Muscle layer of colon (tissue), 2 donors: ENCODE measurements at regions not wholly inside any gene's neighbourhood (a gene's known extent, or its start where the extent isn't known, plus 50 kb on each side); places are given as distances from the start of the nearest gene placed in this dataset.

Experiments
- H3K27ac ChIP-seq: one replicate; pipeline ENCODE4 v1.7.0; 2013; ENCODE audit warnings: low read depth, mild to moderate bottlenecking, low read length, moderate library complexity
- H3K27me3 ChIP-seq, 2 donors: one replicate each; pipeline ENCODE4 v1.7.0; 2013; ENCODE audit warnings: low read length in 2 of 2, mild to moderate bottlenecking in 2 of 2; ENCODE audit not compliant: insufficient read depth in 2 of 2, control insufficient read depth in 1 of 2
- H3K36me3 ChIP-seq: one replicate; pipeline ENCODE4 v1.7.0; 2013; ENCODE audit warnings: mild to moderate bottlenecking, low read length; ENCODE audit not compliant: insufficient read depth
- H3K4me1 ChIP-seq: one replicate; pipeline ENCODE4 v1.7.0; 2013; ENCODE audit warnings: mild to moderate bottlenecking, low read length; ENCODE audit not compliant: insufficient read depth
- H3K4me3 ChIP-seq, 2 donors: one replicate each; pipeline ENCODE4 v1.7.0; 2013; ENCODE audit warnings: low read length in 2 of 2, low read depth in 1 of 2, mild to moderate bottlenecking in 1 of 2, moderate library complexity in 1 of 2
- H3K9ac ChIP-seq: one replicate; pipeline ENCODE4 v1.7.0; 2013; ENCODE audit warnings: low read length
- H3K9me3 ChIP-seq: one replicate; pipeline ENCODE4 v1.7.0; 2013; ENCODE audit warnings: mild to moderate bottlenecking, low read length
- donor health status: abdominal sarcoma.
- donor health status: Adenocarcinoma of cecum.

- Histone ChIP-seq H3K4me1 (peaks cover 3% of the 10 kb centered on the region), H3K27me3 (no peaks in the 10 kb centered on the region), H3K27ac (no peak overlapping the region), H3K9ac (no peak overlapping the region), H3K4me3 (no peak overlapping the region), H3K9me3 (no peaks in the 10 kb centered on the region), H3K36me3 (no peaks in the 10 kb centered on the region)
Measured at GRCh38 chr12:91892081-91892855, 253.4 kb downstream of the BTG1 start.

GRCh38 chr12:91890742-91891141, 254.9 kb downstream of the BTG1 start:
- H3K9me3 ChIP-seq, result no peaks in the 10 kb centered on the region
- no peaks in the 10 kb centered on the region for H3K27me3 ChIP-seq
- no peaks in the 10 kb centered on the region for H3K36me3 ChIP-seq
- no peak overlapping the region for H3K27ac ChIP-seq
- H3K4me1 ChIP-seq, result no peaks in the 10 kb centered on the region
- no peak overlapping the region for H3K9ac ChIP-seq
- H3K4me3 ChIP-seq, result no peak overlapping the region

DNA sequence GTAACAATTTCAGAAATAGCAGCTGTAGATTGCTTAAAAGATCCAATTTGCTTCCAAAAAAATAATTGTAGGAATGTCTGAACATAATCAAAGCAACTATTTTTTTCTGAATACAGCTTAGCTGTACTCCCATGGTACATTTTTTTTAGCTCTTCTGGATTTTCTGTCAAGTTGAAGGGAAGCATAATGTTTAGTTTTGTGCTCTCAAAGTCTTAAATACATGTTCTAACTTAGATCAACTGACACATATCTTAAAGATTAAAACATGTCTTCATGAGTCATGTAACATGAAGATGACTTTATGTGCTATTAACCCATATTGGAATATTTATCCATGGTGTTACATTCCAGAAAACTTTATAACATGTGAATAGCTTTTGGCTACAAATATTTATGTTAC, 255.7 kb downstream of the BTG1 start:
- H3K4me3 ChIP-seq, result no peak overlapping the region
- H3K4me1 ChIP-seq, result no peaks in the 10 kb centered on the region
- H3K27ac ChIP-seq, result no peak overlapping the region
- no peaks in the 10 kb centered on the region for H3K27me3 ChIP-seq
- no peaks in the 10 kb centered on the region for H3K9me3 ChIP-seq
- H3K36me3 ChIP-seq, result no peaks in the 10 kb centered on the region
- no peak overlapping the region for H3K9ac ChIP-seq

- H3K27ac ChIP-seq, result no peak overlapping the region
- H3K36me3 ChIP-seq, result no peaks in the 10 kb centered on the region
- no peak overlapping the region for H3K9ac ChIP-seq
- H3K4me1 ChIP-seq, result no peaks in the 10 kb centered on the region
- no peak overlapping the region for H3K4me3 ChIP-seq
- no peaks in the 10 kb centered on the region for H3K27me3 ChIP-seq
- no peaks in the 10 kb centered on the region for H3K9me3 ChIP-seq
Measured at GRCh38 chr12:91889059-91889458, 256.6 kb downstream of the BTG1 start.

DNA sequence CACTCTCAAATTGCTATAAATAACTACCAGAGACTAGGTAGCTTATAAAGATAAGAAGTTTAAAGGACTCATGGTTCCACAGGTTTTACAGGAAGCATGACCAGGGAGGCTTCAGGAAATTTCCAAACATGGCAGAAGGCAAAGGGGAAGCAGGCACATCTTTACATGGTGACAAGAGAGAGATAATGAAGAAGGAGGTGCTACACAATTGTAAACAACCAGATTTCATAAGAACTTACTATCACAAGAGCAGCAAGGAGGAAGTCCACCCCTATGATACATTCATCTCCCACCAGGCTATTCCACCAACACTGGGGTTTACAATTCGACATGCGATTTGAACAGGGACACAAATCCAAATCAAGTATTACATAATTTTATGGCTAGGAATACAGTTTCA, 257.7 kb downstream of the BTG1 start:
- Histone ChIP-seq H3K4me3 (no peak overlapping the region), H3K9me3 (no peaks in the 10 kb centered on the region), H3K27ac (no peak overlapping the region), H3K9ac (no peak overlapping the region), H3K27me3 (no peaks in the 10 kb centered on the region), H3K4me1 (no peaks in the 10 kb centered on the region), H3K36me3 (no peaks in the 10 kb centered on the region)

- Histone ChIP-seq H3K4me1 (no peaks in the 10 kb centered on the region), H3K27ac (no peak overlapping the region), H3K27me3 (no peaks in the 10 kb centered on the region), H3K4me3 (no peak overlapping the region), H3K36me3 (no peaks in the 10 kb centered on the region), H3K9ac (no peak overlapping the region), H3K9me3 (no peaks in the 10 kb centered on the region)
Measured at GRCh38 chr12:91885851-91886731, 259.6 kb downstream of the BTG1 start.

GRCh38 chr12:91884230-91884629, 261.4 kb downstream of the BTG1 start:
- Histone ChIP-seq H3K9ac (no peak overlapping the region), H3K4me3 (no peak overlapping the region), H3K36me3 (no peaks in the 10 kb centered on the region), H3K4me1 (no peaks in the 10 kb centered on the region), H3K27ac (no peak overlapping the region), H3K27me3 (no peaks in the 10 kb centered on the region), H3K9me3 (no peaks in the 10 kb centered on the region)

DNA sequence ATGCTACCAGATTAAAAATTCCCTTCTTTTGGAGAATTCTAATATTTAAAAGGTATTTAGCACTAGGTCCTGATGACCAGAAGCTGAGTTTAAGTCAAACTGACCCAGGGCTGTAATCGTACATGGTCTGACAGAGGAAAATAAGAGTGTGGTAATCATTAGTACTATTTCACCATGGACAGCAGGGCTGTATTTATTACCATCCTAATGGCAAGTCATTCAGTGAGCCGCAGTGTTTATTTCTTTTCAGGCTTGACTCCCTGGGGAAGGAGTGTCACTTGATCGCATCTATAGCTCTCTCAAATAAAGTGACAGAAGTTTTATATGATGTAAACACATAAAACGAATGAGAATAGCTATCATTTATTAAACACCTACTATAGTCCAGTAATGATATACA, 261.8 kb downstream of the BTG1 start:
- H3K4me1 ChIP-seq, result no peaks in the 10 kb centered on the region
- no peaks in the 10 kb centered on the region for H3K36me3 ChIP-seq
- H3K9me3 ChIP-seq, result no peaks in the 10 kb centered on the region
- H3K9ac ChIP-seq, result no peak overlapping the region
- no peaks in the 10 kb centered on the region for H3K27me3 ChIP-seq
- no peak overlapping the region for H3K27ac ChIP-seq
- no peak overlapping the region for H3K4me3 ChIP-seq

DNA sequence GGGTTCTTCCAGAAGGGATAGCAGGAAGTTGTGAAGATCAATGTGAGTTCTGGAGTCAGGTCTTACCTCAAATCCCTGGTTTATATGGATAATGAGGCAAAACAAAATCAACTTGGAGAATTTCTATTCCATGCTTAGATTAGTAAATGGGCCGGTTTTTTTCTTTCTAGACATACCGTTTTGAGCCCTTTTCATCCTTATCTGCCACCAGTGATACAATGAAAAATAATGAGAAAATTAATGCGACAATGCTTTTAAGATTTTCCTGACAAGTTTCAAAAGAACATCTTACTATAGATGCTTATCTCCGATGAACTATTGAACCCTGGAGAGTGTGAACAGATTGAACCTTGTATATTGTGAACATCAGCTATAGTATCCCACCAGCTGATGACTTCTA, 262.7 kb downstream of the BTG1 start:
- Histone ChIP-seq H3K9me3 (no peaks in the 10 kb centered on the region), H3K36me3 (no peaks in the 10 kb centered on the region), H3K4me3 (no peak overlapping the region), H3K9ac (no peak overlapping the region), H3K4me1 (no peaks in the 10 kb centered on the region), H3K27me3 (no peaks in the 10 kb centered on the region), H3K27ac (no peak overlapping the region)

- no peak overlapping the region for H3K9ac ChIP-seq
- H3K27me3 ChIP-seq, result no peaks in the 10 kb centered on the region
- no peaks in the 10 kb centered on the region for H3K9me3 ChIP-seq
- no peaks in the 10 kb centered on the region for H3K36me3 ChIP-seq
- no peak overlapping the region for H3K27ac ChIP-seq
- H3K4me3 ChIP-seq, result no peak overlapping the region
- H3K4me1 ChIP-seq, result no peaks in the 10 kb centered on the region
Measured at GRCh38 chr12:91880528-91880927, 265.1 kb downstream of the BTG1 start.

- Histone ChIP-seq H3K4me3 (no peak overlapping the region), H3K27me3 (no peaks in the 10 kb centered on the region), H3K9ac (no peak overlapping the region)
Measured at GRCh38 chr12:91877456-91878235, 268.0 kb downstream of the BTG1 start.

More at GRCh38 chr12:91877456-91878235, 268.0 kb downstream of the BTG1 start:
- no peaks in the 10 kb centered on the region for H3K36me3 ChIP-seq
- no peaks in the 10 kb centered on the region for H3K9me3 ChIP-seq
- no peak overlapping the region for H3K27ac ChIP-seq
- no peaks in the 10 kb centered on the region for H3K4me1 ChIP-seq
